ENCODE measurements at regions not wholly inside any gene's neighbourhood (a gene's known extent, or its start where the extent isn't known, plus 50 kb on each side); places are given as distances from the start of the nearest gene placed in this dataset.
"Not testable (repeated sequence)": the region's sequence is repeated elsewhere in the genome, so short reads cannot be mapped to it uniquely, and the experiment has no call there.

DNA sequence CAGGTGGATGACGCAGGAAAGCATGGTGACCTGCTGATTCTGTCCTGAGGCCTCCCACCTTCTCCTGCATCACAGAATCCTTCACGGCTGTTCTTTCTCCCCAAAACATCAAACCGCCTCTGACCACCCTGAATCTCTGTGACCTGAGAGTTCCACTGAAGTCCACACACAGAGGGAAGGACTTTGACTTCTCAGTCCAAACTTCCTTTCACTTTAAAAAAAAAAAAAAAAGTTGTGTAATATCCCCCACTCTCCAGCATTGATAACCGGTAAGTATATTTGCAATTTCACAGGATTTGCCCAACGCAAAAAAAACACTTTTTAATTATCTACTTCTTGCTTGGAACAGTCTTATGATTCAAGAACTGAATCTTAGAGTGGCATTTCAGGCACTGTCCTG, 259.5 kb upstream of the IRS2 start:
- Histone ChIP-seq H3K27me3 (ENCODE audit: control insufficient read depth, insufficient read depth, low read length) (no peaks in the 10 kb centered on the region), H3K9me3 (ENCODE audit: control insufficient read depth, insufficient read depth, low read length) (no peaks in the 10 kb centered on the region), H3K36me3 (ENCODE audit: control insufficient read depth, insufficient read depth, low read length) (no peaks in the 10 kb centered on the region), H3K27ac (ENCODE audit: low read length) (no peak overlapping the region), H3K4me1 (ENCODE audit: control insufficient read depth, insufficient read depth, low read length) (no peaks in the 10 kb centered on the region; the same call in 1 of the 2 replicates), H3K4me3 (ENCODE audit: low read length) (no peak overlapping the region)
- no peak for DNase-seq (ENCODE audit: low read depth, low spot score)
- WGBS (ENCODE audit: insufficient coverage, insufficient read length): no CpG with 5 or more reads among the region's 5 CpGs

DNA sequence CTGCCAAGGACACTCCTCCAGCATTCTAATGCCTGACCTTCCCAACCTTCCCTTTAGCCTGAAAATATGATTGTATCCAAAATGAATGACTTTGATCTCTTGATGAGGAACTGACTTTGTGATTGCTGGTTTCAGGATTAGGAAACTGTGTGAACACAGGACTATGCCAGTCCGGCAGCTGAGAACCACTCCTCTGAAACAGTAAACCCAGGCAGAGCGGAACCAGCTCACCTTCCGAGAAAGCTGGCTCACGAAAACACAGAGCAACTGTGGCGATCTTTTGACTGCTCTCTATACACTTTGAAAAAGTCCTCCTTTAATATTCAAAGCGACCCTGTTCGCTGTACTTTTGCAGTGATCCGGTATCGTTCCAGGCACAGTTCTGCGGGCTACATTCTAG, 258.8 kb upstream of the IRS2 start:
- no peaks in the 10 kb centered on the region for H3K9me3 ChIP-seq (ENCODE audit: control insufficient read depth, insufficient read depth, low read length)
- no CpG with 5 or more reads among the region's 10 CpGs for WGBS (ENCODE audit: insufficient coverage, insufficient read length)
- H3K4me3 ChIP-seq (ENCODE audit: low read length): no peak overlapping the region
- DNase-seq (ENCODE audit: low read depth, low spot score): no peak
- no peak overlapping the region for H3K27ac ChIP-seq (ENCODE audit: low read length)
- no peaks in the 10 kb centered on the region for H3K27me3 ChIP-seq (ENCODE audit: control insufficient read depth, insufficient read depth, low read length)
- no peaks in the 10 kb centered on the region for H3K36me3 ChIP-seq (ENCODE audit: control insufficient read depth, insufficient read depth, low read length)
- H3K4me1 ChIP-seq (ENCODE audit: control insufficient read depth, insufficient read depth, low read length): no peaks in the 10 kb centered on the region; the same call in 1 of the 2 replicates

- Histone ChIP-seq H3K36me3 (ENCODE audit: control insufficient read depth, insufficient read depth, low read length) (no peaks in the 10 kb centered on the region), H3K4me3 (ENCODE audit: low read length) (no peak overlapping the region), H3K27me3 (ENCODE audit: control insufficient read depth, insufficient read depth, low read length) (no peaks in the 10 kb centered on the region), H3K9me3 (ENCODE audit: control insufficient read depth, insufficient read depth, low read length) (no peaks in the 10 kb centered on the region), H3K27ac (ENCODE audit: low read length) (no peak overlapping the region), H3K4me1 (ENCODE audit: control insufficient read depth, insufficient read depth, low read length) (no peaks in the 10 kb centered on the region; the same call in 1 of the 2 replicates)
- WGBS (ENCODE audit: insufficient coverage, insufficient read length): no CpG with 5 or more reads among the region's 15 CpGs
- no peak for DNase-seq (ENCODE audit: low read depth, low spot score)
Observed at GRCh38 chr13:110044551-110045111, 258.2 kb upstream of the IRS2 start.

GRCh38 chr13:110042253-110042950, 256.0 kb upstream of the IRS2 start:
- Histone ChIP-seq H3K27me3 (ENCODE audit: control insufficient read depth, insufficient read depth, low read length) (no peaks in the 10 kb centered on the region), H3K4me1 (ENCODE audit: control insufficient read depth, insufficient read depth, low read length) (no peaks in the 10 kb centered on the region; the same call in 1 of the 2 replicates), H3K36me3 (ENCODE audit: control insufficient read depth, insufficient read depth, low read length) (no peaks in the 10 kb centered on the region), H3K4me3 (ENCODE audit: low read length) (no peak overlapping the region), H3K9me3 (ENCODE audit: control insufficient read depth, insufficient read depth, low read length) (no peaks in the 10 kb centered on the region), H3K27ac (ENCODE audit: low read length) (no peak overlapping the region)
- WGBS (ENCODE audit: insufficient coverage, insufficient read length): no CpG with 5 or more reads among the region's 14 CpGs
- no peak for DNase-seq (ENCODE audit: low read depth, low spot score)

DNA sequence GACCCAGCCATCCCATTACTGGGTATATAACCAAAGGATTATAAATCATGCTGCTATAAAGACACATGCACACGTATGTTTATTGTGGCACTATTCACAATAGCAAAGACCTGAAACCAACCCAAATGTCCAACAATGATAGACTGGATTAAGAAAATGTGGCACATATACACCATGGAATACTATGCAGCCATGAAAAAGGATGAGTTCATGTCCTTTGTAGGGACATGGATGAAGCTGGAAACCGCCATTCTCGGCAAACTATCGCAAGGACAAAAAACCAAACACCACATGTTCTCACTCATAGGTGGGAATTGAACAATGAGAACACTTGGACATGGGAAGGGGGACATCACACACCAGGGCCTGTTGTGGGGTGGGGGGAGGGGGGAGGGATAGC, 255.3 kb upstream of the IRS2 start:
- not testable (repeated sequence) for H3K27me3 ChIP-seq (ENCODE audit: control insufficient read depth, insufficient read depth, low read length); H3K4me1 ChIP-seq (ENCODE audit: control insufficient read depth, insufficient read depth, low read length); H3K4me3 ChIP-seq (ENCODE audit: low read length); H3K27ac ChIP-seq (ENCODE audit: low read length); H3K9me3 ChIP-seq (ENCODE audit: control insufficient read depth, insufficient read depth, low read length); DNase-seq (ENCODE audit: low read depth, low spot score); H3K36me3 ChIP-seq (ENCODE audit: control insufficient read depth, insufficient read depth, low read length)
- no CpG with 5 or more reads among the region's 4 CpGs for WGBS (ENCODE audit: insufficient coverage, insufficient read length)

DNA sequence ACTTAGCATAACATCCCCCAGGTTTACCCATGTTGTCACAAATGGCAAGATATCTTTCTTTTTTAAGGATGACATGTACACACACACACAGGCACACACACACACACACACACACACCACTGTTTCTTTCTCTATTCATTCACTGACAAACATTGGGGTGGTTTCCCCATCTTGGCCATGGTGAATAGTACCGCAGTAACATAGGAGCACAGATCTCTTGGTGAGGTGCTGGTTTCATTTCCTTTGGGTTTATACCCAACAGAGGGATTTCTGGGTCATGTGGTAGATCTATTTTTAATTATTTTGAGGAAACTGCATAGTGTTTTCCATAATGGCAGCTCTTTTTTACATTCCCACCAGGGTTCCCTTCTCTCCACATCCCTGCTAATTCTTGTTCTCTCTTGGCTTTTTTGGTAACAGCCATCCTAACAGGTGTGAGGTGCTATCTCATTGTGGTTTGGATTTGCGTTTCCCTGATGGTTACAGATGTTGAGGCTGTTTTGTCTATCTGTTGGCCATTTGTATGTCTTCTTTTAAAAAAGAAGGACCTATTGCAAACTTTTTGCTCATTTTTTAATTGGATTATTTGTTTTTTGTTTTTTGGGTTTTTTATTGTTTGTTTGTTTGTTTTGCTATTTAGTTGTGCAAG, 251.7 kb upstream of the IRS2 start:
- Histone ChIP-seq H3K27ac (ENCODE audit: low read length) (no peak overlapping the region), H3K27me3 (ENCODE audit: control insufficient read depth, insufficient read depth, low read length) (no peaks in the 10 kb centered on the region), H3K4me3 (ENCODE audit: low read length) (no peak overlapping the region), H3K9me3 (ENCODE audit: control insufficient read depth, insufficient read depth, low read length) (no peaks in the 10 kb centered on the region), H3K36me3 (ENCODE audit: control insufficient read depth, insufficient read depth, low read length) (no peaks in the 10 kb centered on the region), H3K4me1 (ENCODE audit: control insufficient read depth, insufficient read depth, low read length) (peaks cover 4% of the 10 kb centered on the region; the same call in 1 of the 2 replicates)
- DNase-seq (ENCODE audit: low read depth, low spot score): no peak
- no CpG with 5 or more reads among the region's 2 CpGs for WGBS (ENCODE audit: insufficient coverage, insufficient read length)

DNA sequence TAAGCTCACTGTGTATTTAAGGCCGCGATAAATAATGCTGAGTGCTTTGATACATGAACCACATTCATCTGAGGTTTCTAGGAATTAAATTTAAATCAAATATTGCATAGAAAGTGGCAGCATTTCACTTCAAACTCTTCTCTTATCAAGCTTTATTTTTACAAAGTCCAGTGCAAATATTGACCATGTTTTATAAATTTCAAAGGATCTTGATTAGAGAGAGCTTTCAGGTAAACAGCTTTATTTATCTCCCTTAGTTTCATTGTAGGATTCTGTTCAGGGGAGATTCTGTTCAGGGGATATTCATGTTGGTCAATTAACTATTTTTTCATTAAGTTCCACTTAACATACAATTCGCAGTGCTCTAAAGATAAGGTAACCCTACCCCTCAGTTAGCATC, 249.7 kb upstream of the IRS2 start:
- Histone ChIP-seq H3K36me3 (ENCODE audit: control insufficient read depth, insufficient read depth, low read length) (no peaks in the 10 kb centered on the region), H3K27me3 (ENCODE audit: control insufficient read depth, insufficient read depth, low read length) (no peaks in the 10 kb centered on the region), H3K9me3 (ENCODE audit: control insufficient read depth, insufficient read depth, low read length) (no peaks in the 10 kb centered on the region), H3K27ac (ENCODE audit: low read length) (no peak overlapping the region), H3K4me1 (ENCODE audit: control insufficient read depth, insufficient read depth, low read length) (peaks cover 4% of the 10 kb centered on the region; the same call in 1 of the 2 replicates), H3K4me3 (ENCODE audit: low read length) (no peak overlapping the region)
- DNase-seq (ENCODE audit: low read depth, low spot score): no peak
- no CpG with 5 or more reads among the region's 3 CpGs for WGBS (ENCODE audit: insufficient coverage, insufficient read length)

- DNase-seq (ENCODE audit: low read depth, low spot score): no peak
- Histone ChIP-seq H3K4me3 (ENCODE audit: low read length) (no peak overlapping the region), H3K27me3 (ENCODE audit: control insufficient read depth, insufficient read depth, low read length) (no peaks in the 10 kb centered on the region), H3K27ac (ENCODE audit: low read length) (no peak overlapping the region), H3K9me3 (ENCODE audit: control insufficient read depth, insufficient read depth, low read length) (no peaks in the 10 kb centered on the region), H3K4me1 (ENCODE audit: control insufficient read depth, insufficient read depth, low read length) (peaks cover 4% of the 10 kb centered on the region; the same call in 1 of the 2 replicates), H3K36me3 (ENCODE audit: control insufficient read depth, insufficient read depth, low read length) (no peaks in the 10 kb centered on the region)
- no CpG with 5 or more reads among the region's 4 CpGs for WGBS (ENCODE audit: insufficient coverage, insufficient read length)
Observed at GRCh38 chr13:110034031-110034549, 247.7 kb upstream of the IRS2 start.

- DNase-seq (ENCODE audit: low read depth, low spot score): no peak
- Histone ChIP-seq H3K9me3 (ENCODE audit: control insufficient read depth, insufficient read depth, low read length) (no peaks in the 10 kb centered on the region), H3K36me3 (ENCODE audit: control insufficient read depth, insufficient read depth, low read length) (no peaks in the 10 kb centered on the region), H3K4me3 (ENCODE audit: low read length) (no peak overlapping the region), H3K4me1 (ENCODE audit: control insufficient read depth, insufficient read depth, low read length) (peaks cover 4% of the 10 kb centered on the region; the same call in 1 of the 2 replicates), H3K27ac (ENCODE audit: low read length) (no peak overlapping the region), H3K27me3 (ENCODE audit: control insufficient read depth, insufficient read depth, low read length) (no peaks in the 10 kb centered on the region)
- WGBS (ENCODE audit: insufficient coverage, insufficient read length): no CpG with 5 or more reads among the region's 5 CpGs
Observed at GRCh38 chr13:110032969-110033368, 246.6 kb upstream of the IRS2 start.

- Histone ChIP-seq H3K4me1 (ENCODE audit: control insufficient read depth, insufficient read depth, low read length) (no peaks in the 10 kb centered on the region), H3K27ac (ENCODE audit: low read length) (no peak overlapping the region), H3K9me3 (ENCODE audit: control insufficient read depth, insufficient read depth, low read length) (no peaks in the 10 kb centered on the region), H3K4me3 (ENCODE audit: low read length) (no peak overlapping the region), H3K36me3 (ENCODE audit: control insufficient read depth, insufficient read depth, low read length) (no peaks in the 10 kb centered on the region), H3K27me3 (ENCODE audit: control insufficient read depth, insufficient read depth, low read length) (no peaks in the 10 kb centered on the region)
- no peak for DNase-seq (ENCODE audit: low read depth, low spot score)
- WGBS (ENCODE audit: insufficient coverage, insufficient read length): no CpG with 5 or more reads among the region's 7 CpGs
Observed at GRCh38 chr13:110030394-110030928, 244.1 kb upstream of the IRS2 start.
